IMR-90 (cell line): ENCODE measurements at regions not wholly inside any gene's neighbourhood (a gene's known extent, or its start where the extent isn't known, plus 50 kb on each side); places are given as distances from the start of the nearest gene placed in this dataset.

Experiments
- CEBPB ChIP-seq: IDR thresholded peaks from 2 replicates; pipeline ENCODE4 v1.6.1; 2012; ENCODE audit warnings: low read depth, low read length, improper control_type of control experiment
- CTCF ChIP-seq: conservative IDR thresholded peaks from 2 replicates; pipeline ENCODE4 v1.5.1; 2012; ENCODE audit warnings: mild to moderate bottlenecking, low read depth, low read length, improper control_type of control experiment
- POLR2A ChIP-seq: IDR thresholded peaks from 2 replicates; pipeline ENCODE4 v1.6.1; 2012; ENCODE audit warnings: mild to moderate bottlenecking, low read depth, low read length
- RAD21 ChIP-seq: IDR thresholded peaks from 2 replicates; pipeline ENCODE4 v1.6.1; 2012; ENCODE audit warnings: low read length, improper control_type of control experiment

GRCh38 chr12:115466076-115466475, 782.1 kb upstream of the TBX3 start:
- TF ChIP-seq CEBPB (no peak), CTCF (no peak), RAD21 (no peak), POLR2A (no peak)
